ENCODE measurements at regions not wholly inside any gene's neighbourhood (a gene's known extent, or its start where the extent isn't known, plus 50 kb on each side); places are given as distances from the start of the nearest gene placed in this dataset.

DNA sequence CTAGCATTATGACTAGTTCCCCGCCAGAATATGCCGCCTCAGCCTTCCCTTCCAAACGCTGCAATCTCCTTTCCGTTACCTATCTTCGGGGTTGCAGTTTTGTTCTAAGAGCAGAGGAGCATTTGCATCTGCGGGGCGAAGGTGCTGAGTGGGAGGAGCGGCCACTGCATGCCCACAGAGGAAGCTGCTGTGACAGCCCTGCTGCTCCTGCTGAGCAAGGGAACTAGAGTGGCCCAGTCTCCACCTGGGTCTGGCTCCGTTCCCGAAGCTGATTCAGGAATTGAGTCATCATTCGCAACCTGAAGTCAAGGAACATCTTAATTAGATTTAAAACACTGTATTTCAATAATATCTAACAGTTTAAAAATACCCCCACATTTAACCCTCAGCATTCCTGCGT, 98.2 kb upstream of the TJP1 start:
- TF ChIP-seq, protein P1, sequence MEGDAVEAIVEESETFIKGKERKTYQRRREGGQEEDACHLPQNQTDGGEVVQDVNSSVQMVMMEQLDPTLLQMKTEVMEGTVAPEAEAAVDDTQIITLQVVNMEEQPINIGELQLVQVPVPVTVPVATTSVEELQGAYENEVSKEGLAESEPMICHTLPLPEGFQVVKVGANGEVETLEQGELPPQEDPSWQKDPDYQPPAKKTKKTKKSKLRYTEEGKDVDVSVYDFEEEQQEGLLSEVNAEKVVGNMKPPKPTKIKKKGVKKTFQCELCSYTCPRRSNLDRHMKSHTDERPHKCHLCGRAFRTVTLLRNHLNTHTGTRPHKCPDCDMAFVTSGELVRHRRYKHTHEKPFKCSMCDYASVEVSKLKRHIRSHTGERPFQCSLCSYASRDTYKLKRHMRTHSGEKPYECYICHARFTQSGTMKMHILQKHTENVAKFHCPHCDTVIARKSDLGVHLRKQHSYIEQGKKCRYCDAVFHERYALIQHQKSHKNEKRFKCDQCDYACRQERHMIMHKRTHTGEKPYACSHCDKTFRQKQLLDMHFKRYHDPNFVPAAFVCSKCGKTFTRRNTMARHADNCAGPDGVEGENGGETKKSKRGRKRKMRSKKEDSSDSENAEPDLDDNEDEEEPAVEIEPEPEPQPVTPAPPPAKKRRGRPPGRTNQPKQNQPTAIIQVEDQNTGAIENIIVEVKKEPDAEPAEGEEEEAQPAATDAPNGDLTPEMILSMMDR (IDR thresholded peaks at IDR 0.05), result no peak
- no peak for TF ChIP-seq POLR2A (IDR thresholded peaks at IDR 0.05)
